ENCODE measurements at regions not wholly inside any gene's neighbourhood (a gene's known extent, or its start where the extent isn't known, plus 50 kb on each side); places are given as distances from the start of the nearest gene placed in this dataset.

DNA sequence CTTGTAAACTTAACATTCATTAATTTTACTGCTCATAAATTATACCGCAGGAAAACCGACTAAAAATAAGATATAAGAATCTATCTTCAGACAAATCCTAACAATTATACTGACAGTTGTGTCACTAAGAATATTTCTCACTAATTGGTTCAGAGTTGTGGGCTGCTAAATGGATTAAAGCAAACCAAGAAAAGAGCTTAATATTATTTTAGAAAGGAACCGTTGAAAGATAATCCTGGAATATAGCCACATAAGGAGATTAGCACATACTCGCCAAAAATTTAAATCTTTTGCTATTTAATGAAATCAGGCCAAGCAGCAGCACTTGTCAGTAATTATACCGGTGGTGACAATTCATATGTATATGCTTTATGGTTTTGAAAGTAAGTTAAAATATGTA lies 132.8 kb downstream of the SLIT2 start:
- no peaks in the 10 kb centered on the region for H3K4me1 Mint-ChIP-seq (ENCODE audit: low read depth)
- POLR2A ChIA-PET = no interaction called here
- intact Hi-C loops (cut with DNase I, micrococcal nuclease) = loop anchor here in 1 of 2 experiments (5.0 kb wide), 1 partner anchor 1657 kb away; no protein-coding TSS in a partner anchor

DNA sequence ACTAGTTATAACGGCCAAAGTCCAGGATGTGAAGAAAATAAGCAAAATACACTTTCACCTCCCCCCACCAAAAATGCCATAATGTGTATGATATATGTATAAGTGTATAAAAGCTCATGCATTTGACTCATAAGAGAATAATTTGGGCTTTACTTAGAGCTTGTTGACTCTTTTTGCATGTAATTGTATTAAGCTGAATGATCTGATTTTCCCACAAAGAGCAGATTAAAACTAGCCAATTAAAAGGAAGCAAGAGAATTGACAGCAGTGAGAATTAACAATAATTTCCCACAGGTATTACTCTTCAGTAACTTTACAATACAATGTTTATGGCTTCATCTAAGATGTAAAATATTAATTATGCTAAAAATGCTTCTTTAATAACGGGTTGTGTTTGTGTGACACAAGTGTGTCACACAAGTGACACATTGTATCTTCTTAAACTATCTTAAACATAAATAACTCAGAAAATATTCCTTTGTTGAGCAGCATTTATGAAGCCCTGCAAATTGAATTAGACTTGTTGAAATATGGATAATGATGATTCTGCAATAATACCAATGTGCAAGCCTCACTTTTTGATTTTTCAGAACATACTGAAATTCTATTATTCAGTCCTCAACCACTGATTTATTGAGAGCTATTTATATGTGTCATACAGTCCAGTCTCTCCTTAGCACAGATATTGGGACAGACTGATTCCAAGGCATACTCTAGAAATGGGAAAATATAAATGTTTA lies 134.5 kb downstream of the SLIT2 start:
- no peaks in the 10 kb centered on the region for H3K9me3 ChIP-seq (ENCODE audit: control insufficient read depth in 1 of 2, insufficient read depth in 1 of 2, low read length in 2 of 2)
- H3K36me3 ChIP-seq (ENCODE audit: insufficient read depth, low read length) = no peaks in the 10 kb centered on the region
- H3K27ac ChIP-seq (ENCODE audit: low read depth in 1 of 2, low read length in 2 of 2) = no peak overlapping the region
- no peaks in the 10 kb centered on the region for H3K4me1 ChIP-seq (ENCODE audit: insufficient read depth, low read length)
- TF ChIP-seq, protein P1, sequence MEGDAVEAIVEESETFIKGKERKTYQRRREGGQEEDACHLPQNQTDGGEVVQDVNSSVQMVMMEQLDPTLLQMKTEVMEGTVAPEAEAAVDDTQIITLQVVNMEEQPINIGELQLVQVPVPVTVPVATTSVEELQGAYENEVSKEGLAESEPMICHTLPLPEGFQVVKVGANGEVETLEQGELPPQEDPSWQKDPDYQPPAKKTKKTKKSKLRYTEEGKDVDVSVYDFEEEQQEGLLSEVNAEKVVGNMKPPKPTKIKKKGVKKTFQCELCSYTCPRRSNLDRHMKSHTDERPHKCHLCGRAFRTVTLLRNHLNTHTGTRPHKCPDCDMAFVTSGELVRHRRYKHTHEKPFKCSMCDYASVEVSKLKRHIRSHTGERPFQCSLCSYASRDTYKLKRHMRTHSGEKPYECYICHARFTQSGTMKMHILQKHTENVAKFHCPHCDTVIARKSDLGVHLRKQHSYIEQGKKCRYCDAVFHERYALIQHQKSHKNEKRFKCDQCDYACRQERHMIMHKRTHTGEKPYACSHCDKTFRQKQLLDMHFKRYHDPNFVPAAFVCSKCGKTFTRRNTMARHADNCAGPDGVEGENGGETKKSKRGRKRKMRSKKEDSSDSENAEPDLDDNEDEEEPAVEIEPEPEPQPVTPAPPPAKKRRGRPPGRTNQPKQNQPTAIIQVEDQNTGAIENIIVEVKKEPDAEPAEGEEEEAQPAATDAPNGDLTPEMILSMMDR (IDR thresholded peaks at IDR 0.05) = no peak
- H3K4me1 Mint-ChIP-seq (ENCODE audit: low read depth) = no peaks in the 10 kb centered on the region
- H3K27ac Mint-ChIP-seq = no peak overlapping the region
- H3K4me3 ChIP-seq (ENCODE audit: low read length) = no peak overlapping the region
- ChIA-PET POLR2A (no interaction called here), CTCF (no interaction called here)
- no peaks in the 10 kb centered on the region for H3K27me3 Mint-ChIP-seq
- DNase-seq (no peak), ATAC-seq (ENCODE audit: poor library complexity) (no peak)
- no peak overlapping the region for H3K4me3 Mint-ChIP-seq
- H3K9me3 Mint-ChIP-seq = no peaks in the 10 kb centered on the region
- intact Hi-C loops (cut with DNase I, micrococcal nuclease) = no loop called here
- no peaks in the 10 kb centered on the region for H3K27me3 ChIP-seq (ENCODE audit: control insufficient read depth in 1 of 2, insufficient read depth in 2 of 2, low read length in 2 of 2)
- H3K36me3 Mint-ChIP-seq (ENCODE audit: low read depth) = no peaks in the 10 kb centered on the region

More for the DNA sequence above, 132.8 kb downstream of the SLIT2 start:
- H3K27ac Mint-ChIP-seq = no peak overlapping the region
- H3K4me3 Mint-ChIP-seq = no peak overlapping the region
- CTCF ChIA-PET = no interaction called here
- DNase-seq (no peak), ATAC-seq (ENCODE audit: poor library complexity) (no peak)
- TF ChIP-seq, protein P1 (IDR thresholded peaks at IDR 0.05) = no peak
- Histone ChIP-seq H3K9me3 (ENCODE audit: control insufficient read depth in 1 of 2, insufficient read depth in 1 of 2, low read length in 2 of 2) (no peaks in the 10 kb centered on the region), H3K27me3 (ENCODE audit: control insufficient read depth in 1 of 2, insufficient read depth in 2 of 2, low read length in 2 of 2) (no peaks in the 10 kb centered on the region), H3K36me3 (ENCODE audit: insufficient read depth, low read length) (no peaks in the 10 kb centered on the region), H3K27ac (ENCODE audit: low read depth in 1 of 2, low read length in 2 of 2) (no peak overlapping the region), H3K4me3 (ENCODE audit: low read length) (no peak overlapping the region), H3K4me1 (ENCODE audit: insufficient read depth, low read length) (no peaks in the 10 kb centered on the region)
- no peaks in the 10 kb centered on the region for H3K27me3 Mint-ChIP-seq
- no peaks in the 10 kb centered on the region for H3K36me3 Mint-ChIP-seq (ENCODE audit: low read depth)
- H3K9me3 Mint-ChIP-seq = no peaks in the 10 kb centered on the region

DNA sequence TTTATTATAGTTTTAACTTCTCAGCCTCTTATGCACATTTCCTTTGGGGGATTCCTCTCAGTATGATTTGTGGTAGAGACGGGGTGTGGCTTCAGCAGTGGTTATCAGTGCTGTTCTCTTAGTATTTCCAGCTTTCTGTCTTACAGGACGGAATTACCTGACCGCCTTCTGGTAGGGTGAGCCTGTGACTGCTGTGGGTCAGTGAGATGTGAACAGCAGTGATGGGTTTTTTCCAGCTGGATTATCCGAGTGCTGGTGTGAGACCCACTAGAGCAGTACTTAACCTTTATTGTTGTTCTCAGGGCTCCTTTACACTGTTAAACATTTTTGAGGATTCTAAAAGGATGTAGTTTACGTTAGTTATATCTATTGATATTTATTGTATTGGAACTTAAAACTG lies 135.2 kb downstream of the SLIT2 start:
- CTCF ChIA-PET = no interaction called here
- no peaks in the 10 kb centered on the region for H3K27me3 ChIP-seq (ENCODE audit: control insufficient read depth in 1 of 2, insufficient read depth in 2 of 2, low read length in 2 of 2)
- no peak for DNase-seq
- TF ChIP-seq, protein P1 (IDR thresholded peaks at IDR 0.05) = no peak
- no peaks in the 10 kb centered on the region for H3K4me1 ChIP-seq (ENCODE audit: insufficient read depth, low read length)
- H3K4me3 Mint-ChIP-seq = no peak overlapping the region
- no peak overlapping the region for H3K27ac Mint-ChIP-seq
- H3K36me3 ChIP-seq (ENCODE audit: insufficient read depth, low read length) = no peaks in the 10 kb centered on the region
- no peak for ATAC-seq (ENCODE audit: poor library complexity)
- no peak overlapping the region for H3K4me3 ChIP-seq (ENCODE audit: low read length)
- H3K27ac ChIP-seq (ENCODE audit: low read depth in 1 of 2, low read length in 2 of 2) = no peak overlapping the region
- H3K9me3 ChIP-seq (ENCODE audit: control insufficient read depth in 1 of 2, insufficient read depth in 1 of 2, low read length in 2 of 2) = no peaks in the 10 kb centered on the region
- no peaks in the 10 kb centered on the region for H3K4me1 Mint-ChIP-seq (ENCODE audit: low read depth)
- no peaks in the 10 kb centered on the region for H3K27me3 Mint-ChIP-seq
- H3K9me3 Mint-ChIP-seq = no peaks in the 10 kb centered on the region
- no peaks in the 10 kb centered on the region for H3K36me3 Mint-ChIP-seq (ENCODE audit: low read depth)
- POLR2A ChIA-PET = no interaction called here
- intact Hi-C loops (cut with DNase I, micrococcal nuclease) = no loop called here
